IMR-90 (cell line): ENCODE measurements at regions not wholly inside any gene's neighbourhood (a gene's known extent, or its start where the extent isn't known, plus 50 kb on each side); places are given as distances from the start of the nearest gene placed in this dataset.
"Not testable (repeated sequence)": the region's sequence is repeated elsewhere in the genome, so short reads cannot be mapped to it uniquely, and the experiment has no call there.

Experiments used
- ATAC-seq: fragments of 200-7000 bp; cut with Tn5 transposase; 2 replicates; pipeline ENCODE4 v1.9.1; 2020; ENCODE audit warnings: low read depth, mild to moderate bottlenecking, moderate library complexity
- BruUV-seq: library from RNA; stranded (reverse); fragments of 400-500 nt; replicated peaks from 2 replicates; lab custom pipeline; 2021; lab: Mats Ljungman, UMichigan
- CTCF ChIA-PET: fragments of 300-600 bp; formaldehyde crosslinking; extraction: SDS; loops from one replicate; lab custom pipeline; 2021; ENCODE audit warnings: antibody characterized with exemption; lab: Yijun Ruan, JAX
- POLR2A ChIA-PET: fragments of 300-600 bp; sonication (Branson Sonifier 250); formaldehyde crosslinking; loops from one replicate; lab custom pipeline; 2022; ENCODE audit warnings: antibody characterized with exemption; ENCODE audit not compliant: unreplicated experiment; lab: Charles Lee
- DNase-seq: peaks from one replicate; pipeline ENCODE4 v3.0.0; 2013
- H2AFZ ChIP-seq: replicated peaks from 2 replicates; pipeline ENCODE3; 2013; ENCODE audit warnings: low read length, mild to moderate bottlenecking; ENCODE audit not compliant: poor library complexity
- H2AK5ac ChIP-seq: 2 replicates; pipeline ENCODE4 v1.6.1; 2013; ENCODE audit warnings: low read depth, low read length, inconsistent platforms
- H2AK9ac ChIP-seq: replicated peaks from 2 replicates; pipeline ENCODE3; 2013; ENCODE audit warnings: mild to moderate bottlenecking, low read depth, low read length, moderate library complexity; ENCODE audit not compliant: poor library complexity
- H2BK120ac ChIP-seq: 2 replicates; pipeline ENCODE4 v1.6.1; 2013; ENCODE audit warnings: low read depth, low read length, inconsistent platforms
- H2BK15ac ChIP-seq: 3 replicates; pipeline ENCODE4 v1.6.1; 2013; ENCODE audit warnings: low read depth, low read length, inconsistent platforms
- H2BK20ac ChIP-seq: 2 replicates; pipeline ENCODE4 v1.6.1; 2013; ENCODE audit warnings: low read depth, mild to moderate bottlenecking, inconsistent platforms, low read length, moderate library complexity
- H2BK5ac ChIP-seq: 2 replicates; pipeline ENCODE4 v1.6.1; 2013; ENCODE audit warnings: mild to moderate bottlenecking, low read depth, low read length, inconsistent platforms; ENCODE audit not compliant: poor library complexity, severe bottlenecking
- H3K14ac ChIP-seq: replicated peaks from 2 replicates; pipeline ENCODE4 v1.6.1; 2013; ENCODE audit warnings: low read depth, low read length, inconsistent platforms
- H3K18ac ChIP-seq: 2 replicates; pipeline ENCODE4 v1.6.1; 2013; ENCODE audit warnings: low read depth, low read length, control low read depth
- H3K23ac ChIP-seq: 2 replicates; pipeline ENCODE4 v1.6.1; 2013; ENCODE audit warnings: low read depth, low read length, inconsistent platforms
- H3K27ac ChIP-seq: 2 replicates; pipeline ENCODE4 v1.5.1; 2013; ENCODE audit warnings: mild to moderate bottlenecking, control low read depth, low read length; ENCODE audit not compliant: insufficient read depth
- H3K27me3 ChIP-seq: 2 replicates; pipeline ENCODE4 v1.6.1; 2013; ENCODE audit warnings: low read length; ENCODE audit not compliant: control insufficient read depth, insufficient read depth
- H3K36me3 ChIP-seq: 2 replicates; pipeline ENCODE4 v1.6.1; 2013; ENCODE audit warnings: low read length, mixed read lengths; ENCODE audit not compliant: control insufficient read depth, insufficient read depth
- H3K4ac ChIP-seq: 2 replicates; pipeline ENCODE4 v1.6.1; 2013; ENCODE audit warnings: low read depth, low read length, inconsistent platforms
- H3K4me1 ChIP-seq: 2 replicates; pipeline ENCODE4 v1.6.1; 2013; ENCODE audit warnings: low read length, mixed read lengths; ENCODE audit not compliant: control insufficient read depth, insufficient read depth
- H3K4me2 ChIP-seq: 2 replicates; pipeline ENCODE4 v1.6.1; 2013; ENCODE audit warnings: low read depth, mild to moderate bottlenecking, control low read depth, low read length, moderate library complexity
- H3K4me3 ChIP-seq: 2 replicates; pipeline ENCODE4 v1.5.1; 2013; ENCODE audit warnings: low read depth, mild to moderate bottlenecking, control low read depth, low read length, moderate library complexity; ENCODE audit not compliant: insufficient read depth
- H3K56ac ChIP-seq: 2 replicates; pipeline ENCODE4 v1.6.1; 2013; ENCODE audit warnings: low read length, inconsistent platforms; ENCODE audit not compliant: insufficient read depth; ENCODE audit errors: extremely low read depth
- H3K79me1 ChIP-seq, 2 experiments: 2 replicates each; pipeline ENCODE4 v1.6.1; 2013; ENCODE audit warnings: low read length in 2 of 2, inconsistent platforms in 1 of 2, low read depth in 1 of 2
- H3K9ac ChIP-seq: 2 replicates; pipeline ENCODE4 v1.6.1; 2013; ENCODE audit warnings: low read depth, low read length, control low read depth
- H3K9me1 ChIP-seq: 2 replicates; pipeline ENCODE4 v1.6.1; 2013; ENCODE audit warnings: low read length, inconsistent platforms; ENCODE audit not compliant: insufficient read depth
- H3K9me3 ChIP-seq: 2 replicates; pipeline ENCODE4 v1.6.1; 2013; ENCODE audit warnings: low read length; ENCODE audit not compliant: control insufficient read depth, insufficient read depth
- H4K20me1 ChIP-seq: 2 replicates; pipeline ENCODE4 v1.6.1; 2013; ENCODE audit warnings: low read length, inconsistent platforms; ENCODE audit not compliant: insufficient read depth
- H4K5ac ChIP-seq: 2 replicates; pipeline ENCODE4 v1.6.1; 2013; ENCODE audit warnings: mild to moderate bottlenecking, low read depth, low read length, control low read depth
- H4K8ac ChIP-seq, 2 experiments: 2 replicates each; pipeline ENCODE4 v1.6.1; 2013; ENCODE audit warnings: low read depth in 2 of 2, low read length in 2 of 2, control low read depth in 1 of 2, inconsistent platforms in 1 of 2
- H4K91ac ChIP-seq: 2 replicates; pipeline ENCODE4 v1.6.1; 2013; ENCODE audit warnings: low read depth, low read length, inconsistent platforms; ENCODE audit not compliant: insufficient read depth
- WGBS, 2 experiments: methylation state at CpG; one replicate each; pipeline versions ENCODE4 v1.1.5 to v1.1.7; 2013; ENCODE audit warnings: missing lambda C conversion rate in 2 of 2; ENCODE audit not compliant: insufficient read length in 1 of 2; ENCODE audit errors: extremely low coverage in 2 of 2; 5-methylcytosine and 5-hydroxymethylcytosine counted together
- dilution Hi-C: fragments of 300-500 bp; cut with HindIII; formaldehyde crosslinking; loops from one replicate; pipeline ENCODE4 v1.14.3; 2018; ENCODE audit warnings: low sequenced_read_pairs; ENCODE audit not compliant: unreplicated experiment
- in situ Hi-C: fragments of 300-500 bp; cut with MboI; formaldehyde crosslinking; loops from 3 replicates; pipeline ENCODE4 v1.14.3; 2019; ENCODE audit warnings: low sequenced_read_pairs, inconsistent platforms, mixed read lengths
- intact Hi-C: fragments of 100-400 bp; cut with micrococcal nuclease; formaldehyde crosslinking; loops from 2 replicates; pipeline ENCODE4 v1.10.0; 2022

GRCh38 chr5:167108266-167108665, 1183.2 kb upstream of the WWC1 start:
- H4K91ac ChIP-seq, H2AK5ac ChIP-seq, intact Hi-C loops, H2AK9ac ChIP-seq, BruUV-seq, H4K8ac ChIP-seq, H3K56ac ChIP-seq, H3K36me3 ChIP-seq, H2AFZ ChIP-seq, H2BK120ac ChIP-seq, H3K14ac ChIP-seq, H2BK20ac ChIP-seq, H3K23ac ChIP-seq, H3K9me1 ChIP-seq, ATAC-seq, dilution Hi-C loops, H3K4me2 ChIP-seq, H3K27me3 ChIP-seq, H3K4me1 ChIP-seq, in situ Hi-C loops, DNase-seq, H2BK5ac ChIP-seq, H3K9me3 ChIP-seq, H3K18ac ChIP-seq, H4K20me1 ChIP-seq, H3K79me1 ChIP-seq, H3K9ac ChIP-seq, H2BK15ac ChIP-seq, POLR2A ChIA-PET, CTCF ChIA-PET, H4K5ac ChIP-seq, H3K4ac ChIP-seq, H3K4me3 ChIP-seq, H3K27ac ChIP-seq: not testable (repeated sequence)
- no CpG with 5 or more reads among the region's 9 CpGs for WGBS, 2 experiments
